IMR-90 (cell line): ENCODE measurements at regions not wholly inside any gene's neighbourhood (a gene's known extent, or its start where the extent isn't known, plus 50 kb on each side); places are given as distances from the start of the nearest gene placed in this dataset.

Experiments
- ATAC-seq: fragments of 200-7000 bp; cut with Tn5 transposase; 2 replicates; pipeline ENCODE4 v1.9.1; 2020; ENCODE audit warnings: low read depth, mild to moderate bottlenecking, moderate library complexity
- BruUV-seq: library from RNA; stranded (reverse); fragments of 400-500 nt; replicated peaks from 2 replicates; lab custom pipeline; 2021; lab: Mats Ljungman, UMichigan
- CTCF ChIA-PET: fragments of 300-600 bp; formaldehyde crosslinking; extraction: SDS; loops from one replicate; lab custom pipeline; 2021; ENCODE audit warnings: antibody characterized with exemption; lab: Yijun Ruan, JAX
- POLR2A ChIA-PET: fragments of 300-600 bp; sonication (Branson Sonifier 250); formaldehyde crosslinking; loops from one replicate; lab custom pipeline; 2022; ENCODE audit warnings: antibody characterized with exemption; ENCODE audit not compliant: unreplicated experiment; lab: Charles Lee
- DNase-seq: peaks from one replicate; pipeline ENCODE4 v3.0.0; 2013
- H2AFZ ChIP-seq: replicated peaks from 2 replicates; pipeline ENCODE3; 2013; ENCODE audit warnings: low read length, mild to moderate bottlenecking; ENCODE audit not compliant: poor library complexity
- H2AK5ac ChIP-seq: 2 replicates; pipeline ENCODE4 v1.6.1; 2013; ENCODE audit warnings: low read depth, low read length, inconsistent platforms
- H2AK9ac ChIP-seq: replicated peaks from 2 replicates; pipeline ENCODE3; 2013; ENCODE audit warnings: mild to moderate bottlenecking, low read depth, low read length, moderate library complexity; ENCODE audit not compliant: poor library complexity
- H2BK120ac ChIP-seq: 2 replicates; pipeline ENCODE4 v1.6.1; 2013; ENCODE audit warnings: low read depth, low read length, inconsistent platforms
- H2BK15ac ChIP-seq: 3 replicates; pipeline ENCODE4 v1.6.1; 2013; ENCODE audit warnings: low read depth, low read length, inconsistent platforms
- H2BK20ac ChIP-seq: 2 replicates; pipeline ENCODE4 v1.6.1; 2013; ENCODE audit warnings: low read depth, mild to moderate bottlenecking, inconsistent platforms, low read length, moderate library complexity
- H2BK5ac ChIP-seq: 2 replicates; pipeline ENCODE4 v1.6.1; 2013; ENCODE audit warnings: mild to moderate bottlenecking, low read depth, low read length, inconsistent platforms; ENCODE audit not compliant: poor library complexity, severe bottlenecking
- H3K14ac ChIP-seq: replicated peaks from 2 replicates; pipeline ENCODE4 v1.6.1; 2013; ENCODE audit warnings: low read depth, low read length, inconsistent platforms
- H3K18ac ChIP-seq: 2 replicates; pipeline ENCODE4 v1.6.1; 2013; ENCODE audit warnings: low read depth, low read length, control low read depth
- H3K23ac ChIP-seq: 2 replicates; pipeline ENCODE4 v1.6.1; 2013; ENCODE audit warnings: low read depth, low read length, inconsistent platforms
- H3K27ac ChIP-seq: 2 replicates; pipeline ENCODE4 v1.5.1; 2013; ENCODE audit warnings: mild to moderate bottlenecking, control low read depth, low read length; ENCODE audit not compliant: insufficient read depth
- H3K27me3 ChIP-seq: 2 replicates; pipeline ENCODE4 v1.6.1; 2013; ENCODE audit warnings: low read length; ENCODE audit not compliant: control insufficient read depth, insufficient read depth
- H3K36me3 ChIP-seq: 2 replicates; pipeline ENCODE4 v1.6.1; 2013; ENCODE audit warnings: low read length, mixed read lengths; ENCODE audit not compliant: control insufficient read depth, insufficient read depth
- H3K4ac ChIP-seq: 2 replicates; pipeline ENCODE4 v1.6.1; 2013; ENCODE audit warnings: low read depth, low read length, inconsistent platforms
- H3K4me1 ChIP-seq: 2 replicates; pipeline ENCODE4 v1.6.1; 2013; ENCODE audit warnings: low read length, mixed read lengths; ENCODE audit not compliant: control insufficient read depth, insufficient read depth
- H3K4me2 ChIP-seq: 2 replicates; pipeline ENCODE4 v1.6.1; 2013; ENCODE audit warnings: low read depth, mild to moderate bottlenecking, control low read depth, low read length, moderate library complexity
- H3K4me3 ChIP-seq: 2 replicates; pipeline ENCODE4 v1.5.1; 2013; ENCODE audit warnings: low read depth, mild to moderate bottlenecking, control low read depth, low read length, moderate library complexity; ENCODE audit not compliant: insufficient read depth
- H3K56ac ChIP-seq: 2 replicates; pipeline ENCODE4 v1.6.1; 2013; ENCODE audit warnings: low read length, inconsistent platforms; ENCODE audit not compliant: insufficient read depth; ENCODE audit errors: extremely low read depth
- H3K79me1 ChIP-seq, 2 experiments: 2 replicates each; pipeline ENCODE4 v1.6.1; 2013; ENCODE audit warnings: low read length in 2 of 2, inconsistent platforms in 1 of 2, low read depth in 1 of 2
- H3K9ac ChIP-seq: 2 replicates; pipeline ENCODE4 v1.6.1; 2013; ENCODE audit warnings: low read depth, low read length, control low read depth
- H3K9me1 ChIP-seq: 2 replicates; pipeline ENCODE4 v1.6.1; 2013; ENCODE audit warnings: low read length, inconsistent platforms; ENCODE audit not compliant: insufficient read depth
- H3K9me3 ChIP-seq: 2 replicates; pipeline ENCODE4 v1.6.1; 2013; ENCODE audit warnings: low read length; ENCODE audit not compliant: control insufficient read depth, insufficient read depth
- H4K20me1 ChIP-seq: 2 replicates; pipeline ENCODE4 v1.6.1; 2013; ENCODE audit warnings: low read length, inconsistent platforms; ENCODE audit not compliant: insufficient read depth
- H4K5ac ChIP-seq: 2 replicates; pipeline ENCODE4 v1.6.1; 2013; ENCODE audit warnings: mild to moderate bottlenecking, low read depth, low read length, control low read depth
- H4K8ac ChIP-seq, 2 experiments: 2 replicates each; pipeline ENCODE4 v1.6.1; 2013; ENCODE audit warnings: low read depth in 2 of 2, low read length in 2 of 2, control low read depth in 1 of 2, inconsistent platforms in 1 of 2
- H4K91ac ChIP-seq: 2 replicates; pipeline ENCODE4 v1.6.1; 2013; ENCODE audit warnings: low read depth, low read length, inconsistent platforms; ENCODE audit not compliant: insufficient read depth
- BHLHE40 ChIP-seq: fragments of 150-350 bp; IDR thresholded peaks from 2 replicates; pipeline ENCODE4 v1.6.1; 2016; ENCODE audit warnings: mild to moderate bottlenecking, low read depth, low read length
- CEBPB ChIP-seq: IDR thresholded peaks from 2 replicates; pipeline ENCODE4 v1.6.1; 2012; ENCODE audit warnings: low read depth, low read length, improper control_type of control experiment
- CHD1 ChIP-seq: IDR thresholded peaks from 2 replicates; pipeline ENCODE4 v1.6.1; 2012; ENCODE audit warnings: low read depth, low read length, improper control_type of control experiment
- CTCF ChIP-seq: conservative IDR thresholded peaks from 2 replicates; pipeline ENCODE4 v1.5.1; 2012; ENCODE audit warnings: mild to moderate bottlenecking, low read depth, low read length, improper control_type of control experiment
- ELK1 ChIP-seq: fragments of 150-350 bp; IDR thresholded peaks from 2 replicates; pipeline ENCODE4 v1.6.1; 2016; ENCODE audit warnings: low read depth, mild to moderate bottlenecking, low read length, moderate library complexity, borderline replicate concordance
- FOS ChIP-seq: fragments of 150-350 bp; IDR thresholded peaks from 2 replicates; pipeline ENCODE4 v1.6.1; 2016; ENCODE audit warnings: low read depth, low read length
- MAFK ChIP-seq: IDR thresholded peaks from 2 replicates; pipeline ENCODE4 v1.6.1; 2012; ENCODE audit warnings: low read depth, low read length, improper control_type of control experiment
- MAZ ChIP-seq: IDR thresholded peaks from 2 replicates; pipeline ENCODE4 v1.6.1; 2012; ENCODE audit warnings: low read depth, mild to moderate bottlenecking, low read length, improper control_type of control experiment, moderate library complexity, borderline replicate concordance
- MXI1 ChIP-seq: IDR thresholded peaks from 2 replicates; pipeline ENCODE4 v1.6.1; 2012; ENCODE audit warnings: low read depth, mild to moderate bottlenecking, low read length, moderate library complexity, borderline replicate concordance
- NFE2L2 ChIP-seq: fragments of 150-350 bp; IDR thresholded peaks from 2 replicates; pipeline ENCODE4 v1.6.1; 2016; ENCODE audit warnings: low read depth, mild to moderate bottlenecking, low read length
- POLR2A ChIP-seq: IDR thresholded peaks from 2 replicates; pipeline ENCODE4 v1.6.1; 2012; ENCODE audit warnings: mild to moderate bottlenecking, low read depth, low read length
- RAD21 ChIP-seq: IDR thresholded peaks from 2 replicates; pipeline ENCODE4 v1.6.1; 2012; ENCODE audit warnings: low read length, improper control_type of control experiment
- RFX5 ChIP-seq: IDR thresholded peaks from 2 replicates; pipeline ENCODE4 v1.8.0; 2012; ENCODE audit warnings: low read depth, mild to moderate bottlenecking, low read length, moderate library complexity
- SMC3 ChIP-seq: fragments of 150-350 bp; IDR thresholded peaks from 2 replicates; pipeline ENCODE4 v1.6.1; 2016; ENCODE audit warnings: low read depth, mild to moderate bottlenecking, antibody characterized with exemption, low read length, moderate library complexity
- WGBS, 2 experiments: methylation state at CpG; one replicate each; pipeline versions ENCODE4 v1.1.5 to v1.1.7; 2013; ENCODE audit warnings: missing lambda C conversion rate in 2 of 2; ENCODE audit not compliant: insufficient read length in 1 of 2; ENCODE audit errors: extremely low coverage in 2 of 2; 5-methylcytosine and 5-hydroxymethylcytosine counted together
- dilution Hi-C: fragments of 300-500 bp; cut with HindIII; formaldehyde crosslinking; loops from one replicate; pipeline ENCODE4 v1.14.3; 2018; ENCODE audit warnings: low sequenced_read_pairs; ENCODE audit not compliant: unreplicated experiment
- in situ Hi-C: fragments of 300-500 bp; cut with MboI; formaldehyde crosslinking; loops from 3 replicates; pipeline ENCODE4 v1.14.3; 2019; ENCODE audit warnings: low sequenced_read_pairs, inconsistent platforms, mixed read lengths
- intact Hi-C: fragments of 100-400 bp; cut with micrococcal nuclease; formaldehyde crosslinking; loops from 2 replicates; pipeline ENCODE4 v1.10.0; 2022
- TF ChIP-seq, protein P1 (sequence below): fragments of 150-350 bp; IDR thresholded peaks from 2 replicates; pipeline ENCODE4 v1.6.1; 2017; ENCODE audit warnings: mild to moderate bottlenecking, antibody characterized with exemption, low read length, low read depth

GRCh38 chr20:50455656-50456451 lies 54.3 kb upstream of the PTPN1 start:
- Histone ChIP-seq H4K91ac (peak overlapping the region; percentile 18), H3K56ac (no peak overlapping the region), H2BK120ac (no peak overlapping the region), H3K4me1 (peaks cover 10% of the 10 kb centered on the region), H4K5ac (no peak overlapping the region), H3K18ac (no peak overlapping the region; the same call in 1 of the 2 replicates), H3K27ac (no peak overlapping the region), H3K9ac (no peak overlapping the region), H2AK5ac (peak overlapping the region; percentile 20; the same call in 1 of the 2 replicates), H3K4me2 (no peak overlapping the region), H3K4me3 (no peak overlapping the region), H4K20me1 (no peaks in the 10 kb centered on the region), H3K23ac (no peak overlapping the region), H3K14ac (peak overlapping the region; percentile 4; the same call in 1 of the 2 replicates), H2AK9ac (peak overlapping the region; percentile 50), H2BK5ac (no peak overlapping the region), H3K9me3 (no peaks in the 10 kb centered on the region), H2BK15ac (no peak overlapping the region; the same call in 2 of the 3 replicates), H3K27me3 (no peaks in the 10 kb centered on the region), H3K36me3 (no peaks in the 10 kb centered on the region), H2BK20ac (peak overlapping the region; percentile 52), H2AFZ (no peak overlapping the region), H4K8ac (no peak overlapping the region), H3K9me1 (peaks cover 5% of the 10 kb centered on the region), H3K79me1 (no peaks in the 10 kb centered on the region; a peak in 1 of 4 replicates), H3K4ac (peak overlapping the region; percentile 15; the same call in 1 of the 2 replicates)
- dilution Hi-C loops = no loop called here
- ATAC-seq = no peak
- no peak for DNase-seq
- ChIA-PET CTCF (interaction anchor here (0.7 to 2.2 kb wide), 2 partner anchors 171 to 260 kb away, joined by 3 to 7 read pairs; no protein-coding TSS in a partner anchor), POLR2A (no interaction called here)
- WGBS, 2 experiments = 42% methylated on average over 5 of the region's 19 CpGs; no CpG with 5 or more reads in 1 of the 2 experiments
- in situ Hi-C loops = no loop called here
- intact Hi-C loops = no loop called here
- no TSS peak for BruUV-seq
- TF ChIP-seq CTCF (no peak), SMC3 (no peak), CEBPB (no peak), NFE2L2 (no peak), CHD1 (no peak), BHLHE40 (no peak), ELK1 (no peak), FOS (no peak), RFX5 (no peak), MAFK (no peak), MXI1 (no peak), POLR2A (no peak), RAD21 (no peak), MAZ (no peak)
- TF ChIP-seq, protein P1, sequence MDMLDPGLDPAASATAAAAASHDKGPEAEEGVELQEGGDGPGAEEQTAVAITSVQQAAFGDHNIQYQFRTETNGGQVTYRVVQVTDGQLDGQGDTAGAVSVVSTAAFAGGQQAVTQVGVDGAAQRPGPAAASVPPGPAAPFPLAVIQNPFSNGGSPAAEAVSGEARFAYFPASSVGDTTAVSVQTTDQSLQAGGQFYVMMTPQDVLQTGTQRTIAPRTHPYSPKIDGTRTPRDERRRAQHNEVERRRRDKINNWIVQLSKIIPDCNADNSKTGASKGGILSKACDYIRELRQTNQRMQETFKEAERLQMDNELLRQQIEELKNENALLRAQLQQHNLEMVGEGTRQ = no peak
